Gastroesophageal sphincter (tissue), 4 donors: ENCODE measurements at regions not wholly inside any gene's neighbourhood (a gene's known extent, or its start where the extent isn't known, plus 50 kb on each side); places are given as distances from the start of the nearest gene placed in this dataset.

Experiments
- ATAC-seq: fragments of 150-250 bp; one replicate; pipeline ENCODE4 v1.9.1; 2016; ENCODE audit warnings: mild to moderate bottlenecking, moderate library complexity
- H3K27ac ChIP-seq, 4 donors: fragments of 200-600 bp; sonication (generic) in 3 of 4; 1 replicate in 3 of 4; 2 replicates in 1 of 4; pipeline ENCODE4 v1.5.1; 2016 to 2019
- H3K27me3 ChIP-seq: fragments of 200-600 bp; sonication (generic); one replicate; pipeline ENCODE4 v1.5.1; 2019
- H3K36me3 ChIP-seq, 2 donors: fragments of 200-600 bp; sonication (generic); one replicate each; pipeline ENCODE4 v1.5.1; 2019; ENCODE audit warnings: control low read depth in 1 of 2
- H3K4me1 ChIP-seq, 3 donors: fragments of 200-600 bp; sonication (generic); 1 replicate in 2 of 3; 2 replicates in 1 of 3; pipeline ENCODE4 v1.5.1; 2016 to 2019; ENCODE audit warnings: control low read depth in 2 of 3
- H3K4me3 ChIP-seq, 2 donors: fragments of 200-600 bp; sonication (generic); one replicate each; pipeline ENCODE4 v1.5.1; 2019; ENCODE audit warnings: mild to moderate bottlenecking in 1 of 2, moderate library complexity in 1 of 2
- H3K9me3 ChIP-seq, 3 donors: fragments of 200-600 bp; sonication (generic); one replicate each; pipeline ENCODE4 v1.5.1; 2017 to 2019; ENCODE audit warnings: control low read depth in 2 of 3
- CTCF ChIP-seq, 4 experiments: fragments of 200-600 bp in 2 of 4; fragments of 450-650 bp in 2 of 4; sonication (generic) in 1 of 4; IDR thresholded peaks; one replicate each; pipeline ENCODE4 v1.5.1; 2017 to 2019; ENCODE audit warnings: antibody characterized with exemption in 4 of 4, mild to moderate bottlenecking in 2 of 4, moderate library complexity in 2 of 4
- EP300 ChIP-seq: sonication (generic); formaldehyde crosslinking; IDR thresholded peaks from one replicate; pipeline ENCODE4 v1.6.1; 2017; ENCODE audit warnings: antibody characterized with exemption, mild to moderate bottlenecking
- POLR2A ChIP-seq, 2 donors: fragments of 450-650 bp; IDR thresholded peaks; one replicate each; pipeline ENCODE4 v1.6.1; 2017; ENCODE audit warnings: antibody characterized with exemption in 2 of 2, mild to moderate bottlenecking in 2 of 2, moderate library complexity in 1 of 2
- POLR2AphosphoS5 ChIP-seq: sonication (generic); formaldehyde crosslinking; IDR thresholded peaks from one replicate; pipeline ENCODE4 v1.6.1; 2017; ENCODE audit warnings: antibody characterized with exemption
- WGBS, 2 donors: methylation state at CpG; one replicate each; pipeline ENCODE4 v1.1.5; 2018; ENCODE audit warnings: low coverage in 1 of 2; 5-methylcytosine and 5-hydroxymethylcytosine counted together

GRCh38 chr22:34493486-34493885 lies 572.5 kb upstream of the ISX start:
- H3K4me1 ChIP-seq, result no peaks in the 10 kb centered on the region
- no peaks in the 10 kb centered on the region for H3K36me3 ChIP-seq
- WGBS, 2 donors, result 76 to 87% methylated on average over 3 of the region's 3 CpGs
- TF ChIP-seq POLR2A (IDR thresholded peaks at IDR 0.05), result no peak
- TF ChIP-seq CTCF (IDR thresholded peaks at IDR 0.05), result no peak
- no peak for TF ChIP-seq EP300
- TF ChIP-seq POLR2AphosphoS5, result no peak
- peaks cover 0 to 23% (median 0%) of the 10 kb centered on the region in 3 donors for H3K9me3 ChIP-seq
- H3K27ac ChIP-seq, result no peak overlapping the region
- no peak overlapping the region for H3K4me3 ChIP-seq
- H3K27me3 ChIP-seq, result peaks cover 14% of the 10 kb centered on the region
- ATAC-seq, result no peak

GRCh38 chr22:34501366-34501965 lies 564.5 kb upstream of the ISX start:
- peaks cover 0 to 23% (median 0%) of the 10 kb centered on the region in 3 donors for H3K9me3 ChIP-seq
- no peak overlapping the region for H3K4me3 ChIP-seq
- 50 to 75% methylated on average over 1 of the region's 1 CpG for WGBS, 2 donors
- no peaks in the 10 kb centered on the region for H3K36me3 ChIP-seq
- H3K27me3 ChIP-seq, result peaks cover 11% of the 10 kb centered on the region
- TF ChIP-seq POLR2AphosphoS5 (no peak), POLR2A (IDR thresholded peaks at IDR 0.05) (no peak), CTCF (IDR thresholded peaks at IDR 0.05) (no peak), EP300 (no peak)
- no peak overlapping the region for H3K27ac ChIP-seq
- no peaks in the 10 kb centered on the region for H3K4me1 ChIP-seq
- no peak for ATAC-seq

GRCh38 chr22:34502821-34503220 lies 563.1 kb upstream of the ISX start:
- H3K4me3 ChIP-seq, result no peak overlapping the region

GRCh38 chr22:34508797-34509196 lies 557.2 kb upstream of the ISX start:
- H3K36me3 ChIP-seq, result no peaks in the 10 kb centered on the region
- H3K4me3 ChIP-seq, result no peak overlapping the region
- peaks cover 0 to 6% (median 0%) of the 10 kb centered on the region in 3 donors for H3K9me3 ChIP-seq
- H3K27me3 ChIP-seq, result peaks cover 21% of the 10 kb centered on the region
- H3K4me1 ChIP-seq, result no peaks in the 10 kb centered on the region
- H3K27ac ChIP-seq, result no peak overlapping the region
- TF ChIP-seq CTCF (IDR thresholded peaks at IDR 0.05) (no peak), EP300 (no peak), POLR2A (IDR thresholded peaks at IDR 0.05) (no peak), POLR2AphosphoS5 (no peak)
- no peak for ATAC-seq
- WGBS, 2 donors, result 55 to 64% methylated on average over 3 to 6 of the region's 6 CpGs

More at GRCh38 chr22:34502821-34503220, 563.1 kb upstream of the ISX start:
- H3K9me3 ChIP-seq, result peaks cover 0 to 11% (median 0%) of the 10 kb centered on the region in 3 donors
- no peak overlapping the region for H3K27ac ChIP-seq
- H3K4me1 ChIP-seq, result no peaks in the 10 kb centered on the region
- WGBS, 2 donors, result 40% methylated on average over 5 of the region's 5 CpGs; no CpG with 5 or more reads in 1 of the 2 donors
- H3K36me3 ChIP-seq, result no peaks in the 10 kb centered on the region
- H3K27me3 ChIP-seq, result peaks cover 10% of the 10 kb centered on the region
- no peak for TF ChIP-seq CTCF (IDR thresholded peaks at IDR 0.05)
- TF ChIP-seq POLR2A (IDR thresholded peaks at IDR 0.05), result no peak
- no peak for TF ChIP-seq EP300
- TF ChIP-seq POLR2AphosphoS5, result no peak
- no peak for ATAC-seq

- no peak overlapping the region for H3K27ac ChIP-seq
- H3K36me3 ChIP-seq, result no peaks in the 10 kb centered on the region
- H3K4me3 ChIP-seq, result no peak overlapping the region
- no peaks in the 10 kb centered on the region for H3K9me3 ChIP-seq
- TF ChIP-seq POLR2AphosphoS5 (no peak), EP300 (no peak), POLR2A (IDR thresholded peaks at IDR 0.05) (no peak), CTCF (IDR thresholded peaks at IDR 0.05) (no peak)
- no peaks in the 10 kb centered on the region for H3K4me1 ChIP-seq
- 80 to 88% methylated on average over 2 of the region's 2 CpGs for WGBS, 2 donors
- no peaks in the 10 kb centered on the region for H3K27me3 ChIP-seq
- ATAC-seq, result no peak
Measured at GRCh38 chr22:34526681-34527080, 539.3 kb upstream of the ISX start.
